SK-N-SH treated with all-trans-retinoic acid at 6 μM for 48 hours (cell line): ENCODE measurements at regions not wholly inside any gene's neighbourhood (a gene's known extent, or its start where the extent isn't known, plus 50 kb on each side); places are given as distances from the start of the nearest gene placed in this dataset.

Experiments used
- ATAC-seq: fragments of 200-7000 bp; cut with Tn5 transposase; 3 replicates; pipeline ENCODE4 v1.9.1; 2020; ENCODE audit warnings: mild to moderate bottlenecking, moderate library complexity
- ARNTL ChIP-seq: fragments of 450-650 bp; formaldehyde crosslinking; IDR thresholded peaks from 2 replicates; pipeline ENCODE4 v1.5.0; 2020; ENCODE audit warnings: low read depth, mild to moderate bottlenecking, moderate library complexity, borderline replicate concordance
- BACH2 ChIP-seq: fragments of 250-450 bp; sonication (Bioruptor Pico); IDR thresholded peaks from 2 replicates; pipeline ENCODE4 v1.9.0; 2021; ENCODE audit warnings: mild to moderate bottlenecking, borderline replicate concordance
- CSDC2 ChIP-seq: fragments of 250-450 bp; sonication (Bioruptor Pico); IDR thresholded peaks from 2 replicates; pipeline ENCODE4 v1.5.0; 2020; ENCODE audit warnings: mild to moderate bottlenecking, moderate library complexity
- CSRNP3 ChIP-seq: fragments of 250-450 bp; sonication (Bioruptor Pico); IDR thresholded peaks from 2 replicates; pipeline ENCODE4 v1.5.1; 2021; ENCODE audit warnings: mild to moderate bottlenecking, moderate library complexity
- ESRRG ChIP-seq: fragments of 250-450 bp; sonication (Bioruptor Pico); IDR thresholded peaks from 2 replicates; pipeline ENCODE4 v1.6.1; 2021; ENCODE audit warnings: mild to moderate bottlenecking
- GLIS3 ChIP-seq: fragments of 250-450 bp; sonication (Bioruptor Pico); IDR thresholded peaks from 2 replicates; pipeline ENCODE4 v1.5.0; 2020; ENCODE audit warnings: mild to moderate bottlenecking, moderate library complexity
- ISL1 ChIP-seq: fragments of 250-450 bp; sonication (Bioruptor Pico); IDR thresholded peaks from 2 replicates; pipeline ENCODE4 v2.1.2; 2022; ENCODE audit warnings: mild to moderate bottlenecking, moderate library complexity
- OSR1 ChIP-seq: fragments of 250-450 bp; sonication (Bioruptor Pico); IDR thresholded peaks from 2 replicates; pipeline ENCODE4 v1.8.0; 2022; ENCODE audit warnings: moderate library complexity, mild to moderate bottlenecking, inconsistent platforms
- POU6F1 ChIP-seq: fragments of 250-450 bp; sonication (Bioruptor Pico); IDR thresholded peaks from 2 replicates; pipeline ENCODE4 v1.8.0; 2021; ENCODE audit warnings: low read depth, mild to moderate bottlenecking, moderate library complexity, borderline replicate concordance
- PPARA ChIP-seq: fragments of 250-450 bp; sonication (Bioruptor Pico); IDR thresholded peaks from 2 replicates; pipeline ENCODE4 v1.5.0; 2020; ENCODE audit warnings: mild to moderate bottlenecking, borderline replicate concordance
- RARB ChIP-seq: fragments of 250-450 bp; sonication (Bioruptor Pico); IDR thresholded peaks from 2 replicates; pipeline ENCODE4 v1.8.0; 2021; ENCODE audit warnings: mild to moderate bottlenecking, moderate library complexity
- SNAI2 ChIP-seq: fragments of 250-450 bp; sonication (Bioruptor Pico); IDR thresholded peaks from 2 replicates; pipeline ENCODE4 v1.5.0; 2020; ENCODE audit warnings: mild to moderate bottlenecking, moderate library complexity
- TCF4 ChIP-seq: fragments of 250-450 bp; sonication (Bioruptor Pico); IDR thresholded peaks from 2 replicates; pipeline ENCODE4 v1.8.0; 2021; ENCODE audit warnings: mild to moderate bottlenecking, moderate library complexity, borderline replicate concordance
- TOX ChIP-seq: fragments of 250-450 bp; sonication (Bioruptor Pico); IDR thresholded peaks from 2 replicates; pipeline ENCODE4 v1.8.0; 2021; ENCODE audit warnings: mild to moderate bottlenecking, moderate library complexity, borderline replicate concordance
- TSHZ2 ChIP-seq: fragments of 250-450 bp; sonication (Bioruptor Pico); IDR thresholded peaks from 2 replicates; pipeline ENCODE4 v1.5.0; 2020; ENCODE audit warnings: mild to moderate bottlenecking, moderate library complexity
- ZC3H10 ChIP-seq: fragments of 250-450 bp; sonication (Bioruptor Pico); IDR thresholded peaks from 2 replicates; pipeline ENCODE4 v1.5.1; 2021; ENCODE audit warnings: mild to moderate bottlenecking, moderate library complexity
- ZFP3 ChIP-seq: fragments of 250-450 bp; sonication (Bioruptor Pico); IDR thresholded peaks from 2 replicates; pipeline ENCODE4 v1.5.0; 2020; ENCODE audit warnings: mild to moderate bottlenecking, moderate library complexity
- ZFP30 ChIP-seq: fragments of 450-650 bp; formaldehyde crosslinking; IDR thresholded peaks from 2 replicates; pipeline ENCODE4 v1.5.0; 2022; ENCODE audit warnings: mild to moderate bottlenecking, moderate library complexity
- ZNF565 ChIP-seq: fragments of 450-650 bp; formaldehyde crosslinking; conservative IDR thresholded peaks from 2 replicates; pipeline ENCODE4 v1.5.0; 2020; ENCODE audit warnings: low read depth, mild to moderate bottlenecking, moderate library complexity
- ZNF70 ChIP-seq: fragments of 450-650 bp; formaldehyde crosslinking; IDR thresholded peaks from 2 replicates; pipeline ENCODE4 v1.5.0; 2020; ENCODE audit warnings: mild to moderate bottlenecking, moderate library complexity
- ZNF8 ChIP-seq: fragments of 450-650 bp; formaldehyde crosslinking; IDR thresholded peaks from 2 replicates; pipeline ENCODE4 v1.5.0; 2020; ENCODE audit warnings: mild to moderate bottlenecking, moderate library complexity
- TF ChIP-seq, protein P1 (sequence below): fragments of 250-450 bp; sonication (Bioruptor Pico); IDR thresholded peaks from 2 replicates; pipeline ENCODE4 v1.5.1; 2020; ENCODE audit warnings: low read depth, mild to moderate bottlenecking, moderate library complexity
- TF ChIP-seq, protein P2 (sequence below): fragments of 250-450 bp; sonication (Bioruptor Pico); IDR thresholded peaks from 2 replicates; pipeline ENCODE4 v1.8.0; 2020; ENCODE audit warnings: mild to moderate bottlenecking, moderate library complexity, borderline replicate concordance

DNA sequence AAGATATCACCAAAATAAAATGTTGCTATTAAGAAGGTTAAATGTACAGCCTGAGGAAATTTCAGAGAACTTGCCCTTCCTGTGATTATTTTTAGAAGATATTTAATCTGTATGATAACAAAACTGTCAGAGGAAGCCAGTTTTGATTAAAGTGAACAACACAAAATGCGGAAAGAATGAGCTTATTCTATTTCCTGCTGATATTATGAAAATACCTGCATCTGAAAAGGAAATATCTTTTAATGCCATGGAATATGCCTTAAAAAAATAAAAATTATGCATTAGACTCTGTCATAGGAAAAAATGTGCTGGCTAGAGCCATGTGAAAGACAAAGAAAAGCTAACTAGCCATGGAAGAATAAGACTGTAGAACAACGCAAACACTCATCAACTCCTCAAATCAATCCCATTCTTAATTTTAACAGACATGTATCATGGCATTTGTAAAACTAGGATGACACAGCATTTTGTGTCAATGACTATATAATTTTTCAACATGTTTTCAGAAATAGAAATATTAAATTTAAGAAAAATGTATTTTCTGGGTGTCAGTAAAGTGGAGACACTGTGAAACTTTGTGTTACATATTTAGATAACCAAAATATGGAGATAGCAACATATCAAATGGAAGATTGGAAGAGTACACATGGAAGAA, 1768.2 kb downstream of the SUCLG1 start:
- TF ChIP-seq ZFP3 (CRISPR knock-in tag) (no peak), RARB (CRISPR knock-in tag) (no peak), TSHZ2 (CRISPR knock-in tag) (no peak), BACH2 (no peak), TOX (CRISPR knock-in tag) (no peak), ZNF8 (CRISPR knock-in tag) (no peak), CSRNP3 (CRISPR knock-in tag) (no peak), PPARA (CRISPR knock-in tag) (no peak), ZNF70 (no peak), ZNF565 (CRISPR knock-in tag) (no peak), SNAI2 (no peak), ISL1 (CRISPR knock-in tag) (no peak), ARNTL (CRISPR knock-in tag) (no peak), TCF4 (CRISPR knock-in tag) (no peak), OSR1 (CRISPR knock-in tag) (no peak), GLIS3 (no peak), POU6F1 (CRISPR knock-in tag) (no peak), ZC3H10 (no peak)
- TF ChIP-seq, protein P1, sequence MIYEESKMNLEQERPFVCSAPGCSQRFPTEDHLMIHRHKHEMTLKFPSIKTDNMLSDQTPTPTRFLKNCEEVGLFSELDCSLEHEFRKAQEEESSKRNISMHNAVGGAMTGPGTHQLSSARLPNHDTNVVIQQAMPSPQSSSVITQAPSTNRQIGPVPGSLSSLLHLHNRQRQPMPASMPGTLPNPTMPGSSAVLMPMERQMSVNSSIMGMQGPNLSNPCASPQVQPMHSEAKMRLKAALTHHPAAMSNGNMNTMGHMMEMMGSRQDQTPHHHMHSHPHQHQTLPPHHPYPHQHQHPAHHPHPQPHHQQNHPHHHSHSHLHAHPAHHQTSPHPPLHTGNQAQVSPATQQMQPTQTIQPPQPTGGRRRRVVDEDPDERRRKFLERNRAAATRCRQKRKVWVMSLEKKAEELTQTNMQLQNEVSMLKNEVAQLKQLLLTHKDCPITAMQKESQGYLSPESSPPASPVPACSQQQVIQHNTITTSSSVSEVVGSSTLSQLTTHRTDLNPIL = no peak
- TF ChIP-seq, protein P2, sequence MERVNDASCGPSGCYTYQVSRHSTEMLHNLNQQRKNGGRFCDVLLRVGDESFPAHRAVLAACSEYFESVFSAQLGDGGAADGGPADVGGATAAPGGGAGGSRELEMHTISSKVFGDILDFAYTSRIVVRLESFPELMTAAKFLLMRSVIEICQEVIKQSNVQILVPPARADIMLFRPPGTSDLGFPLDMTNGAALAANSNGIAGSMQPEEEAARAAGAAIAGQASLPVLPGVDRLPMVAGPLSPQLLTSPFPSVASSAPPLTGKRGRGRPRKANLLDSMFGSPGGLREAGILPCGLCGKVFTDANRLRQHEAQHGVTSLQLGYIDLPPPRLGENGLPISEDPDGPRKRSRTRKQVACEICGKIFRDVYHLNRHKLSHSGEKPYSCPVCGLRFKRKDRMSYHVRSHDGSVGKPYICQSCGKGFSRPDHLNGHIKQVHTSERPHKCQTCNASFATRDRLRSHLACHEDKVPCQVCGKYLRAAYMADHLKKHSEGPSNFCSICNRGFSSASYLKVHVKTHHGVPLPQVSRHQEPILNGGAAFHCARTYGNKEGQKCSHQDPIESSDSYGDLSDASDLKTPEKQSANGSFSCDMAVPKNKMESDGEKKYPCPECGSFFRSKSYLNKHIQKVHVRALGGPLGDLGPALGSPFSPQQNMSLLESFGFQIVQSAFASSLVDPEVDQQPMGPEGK (CRISPR knock-in tag) = no peak
- TF ChIP-seq, all 23 proteins: peak for 0
- ATAC-seq = no peak

DNA sequence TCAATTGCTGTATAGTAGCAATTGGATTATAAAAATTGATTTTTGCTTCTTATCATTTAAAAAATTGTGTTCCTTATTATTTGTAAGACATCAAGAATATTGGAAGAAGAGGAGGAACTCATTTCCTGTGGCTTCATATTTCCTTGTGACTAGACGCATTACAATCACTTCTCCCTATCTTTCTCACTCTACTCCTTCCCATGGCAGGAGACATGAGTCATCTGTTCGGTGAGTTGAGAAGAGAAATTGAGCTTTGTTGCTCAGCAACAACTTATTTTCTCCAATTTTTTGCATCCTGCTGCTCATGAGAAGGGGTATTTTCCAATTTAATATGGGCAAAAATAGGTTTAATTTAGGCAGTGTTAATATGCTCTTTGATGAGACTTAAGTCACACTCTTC, 1783.9 kb downstream of the SUCLG1 start:
- no peak for ATAC-seq

More for the DNA sequence above, 1783.9 kb downstream of the SUCLG1 start:
- no peak for TF ChIP-seq OSR1 (CRISPR knock-in tag)
- TF ChIP-seq TOX (CRISPR knock-in tag) = no peak
- TF ChIP-seq, protein P2 (CRISPR knock-in tag) = no peak
- no peak for TF ChIP-seq TCF4 (CRISPR knock-in tag)
- TF ChIP-seq BACH2 = no peak
- TF ChIP-seq ESRRG (CRISPR knock-in tag) = no peak
- TF ChIP-seq ZFP30 (CRISPR knock-in tag) = no peak
- TF ChIP-seq ZNF565 (CRISPR knock-in tag) = no peak
- TF ChIP-seq CSDC2 = no peak
- TF ChIP-seq ZNF8 (CRISPR knock-in tag) = no peak
- TF ChIP-seq RARB (CRISPR knock-in tag) = no peak
